GM19397 (cell line): ENCODE measurements at regions not wholly inside any gene's neighbourhood (a gene's known extent, or its start where the extent isn't known, plus 50 kb on each side); places are given as distances from the start of the nearest gene placed in this dataset.
A peak's percentile ranks its signal among the peaks of the same experiment; 100 is the strongest.

Experiments used
- ATAC-seq: cut with Tn5 transposase; IDR thresholded peaks from one replicate; pipeline ENCODE4 v1.9.1; 2021; ENCODE audit warnings: mild to moderate bottlenecking, moderate library complexity; ENCODE audit not compliant: unreplicated experiment

GRCh38 chr17:33628500-33629346 lies 335.6 kb upstream of the ASIC2 start:
- ATAC-seq = no peak

DNA sequence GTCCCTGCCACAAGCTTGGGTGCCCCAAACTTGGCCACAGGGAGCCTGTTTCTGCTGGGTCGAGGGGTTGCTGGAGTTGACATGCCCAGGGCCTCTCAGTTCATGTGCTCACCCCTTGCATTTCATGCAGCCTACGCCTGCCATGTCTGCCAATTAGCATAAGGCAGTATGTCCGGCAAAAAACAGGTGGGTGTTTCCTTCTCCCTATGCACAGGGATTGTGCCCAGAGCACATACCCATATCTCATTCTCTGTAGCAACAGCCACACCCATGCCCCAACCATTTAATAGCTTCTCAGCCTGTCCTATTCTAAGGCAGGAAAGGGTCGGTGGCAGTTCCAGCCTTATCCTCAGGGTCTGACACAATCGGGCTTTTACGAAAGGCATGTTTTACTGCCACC lies 340.4 kb upstream of the ASIC2 start:
- ATAC-seq = no peak

- no peak for ATAC-seq
These were observed 344.4 kb upstream of the ASIC2 start for GRCh38 chr17:33637534-33637933.

DNA sequence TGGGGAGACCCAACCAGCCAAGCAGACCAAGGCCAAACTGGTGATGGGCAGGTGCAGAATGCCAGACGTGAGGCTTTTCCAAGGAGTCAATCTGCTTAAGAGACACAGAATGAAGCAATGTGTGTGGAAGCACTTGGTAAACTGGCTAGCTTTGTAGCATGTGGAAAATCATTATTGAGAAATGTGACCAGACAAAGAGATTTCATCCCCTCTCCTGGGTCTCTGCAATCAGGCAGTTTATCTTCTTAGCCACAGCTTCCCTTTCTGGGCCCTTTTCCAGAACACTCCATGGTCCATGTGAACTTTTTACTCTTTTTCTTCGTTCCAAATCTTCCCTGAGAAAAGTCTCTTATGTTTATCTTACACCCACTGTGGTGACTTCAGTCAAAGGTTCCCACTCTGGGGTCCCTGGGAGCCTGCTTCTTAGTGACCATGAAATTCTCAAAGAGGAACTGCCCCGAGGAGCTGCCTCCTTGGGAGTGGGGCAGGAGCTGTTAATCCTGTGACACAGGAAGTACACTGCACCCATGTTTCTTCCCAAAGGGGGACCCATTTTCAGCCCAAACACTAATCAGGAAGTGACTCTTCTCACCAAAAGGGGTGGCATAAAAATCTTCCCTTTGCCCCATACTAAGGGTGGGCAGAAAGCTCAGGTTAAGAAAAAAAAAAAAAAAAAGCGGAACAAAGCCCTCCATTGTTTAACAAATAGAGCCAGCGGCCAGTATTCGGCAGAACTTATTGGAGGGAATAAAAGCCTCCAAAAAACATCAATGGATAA lies 346.2 kb upstream of the ASIC2 start:
- ATAC-seq = no peak

DNA sequence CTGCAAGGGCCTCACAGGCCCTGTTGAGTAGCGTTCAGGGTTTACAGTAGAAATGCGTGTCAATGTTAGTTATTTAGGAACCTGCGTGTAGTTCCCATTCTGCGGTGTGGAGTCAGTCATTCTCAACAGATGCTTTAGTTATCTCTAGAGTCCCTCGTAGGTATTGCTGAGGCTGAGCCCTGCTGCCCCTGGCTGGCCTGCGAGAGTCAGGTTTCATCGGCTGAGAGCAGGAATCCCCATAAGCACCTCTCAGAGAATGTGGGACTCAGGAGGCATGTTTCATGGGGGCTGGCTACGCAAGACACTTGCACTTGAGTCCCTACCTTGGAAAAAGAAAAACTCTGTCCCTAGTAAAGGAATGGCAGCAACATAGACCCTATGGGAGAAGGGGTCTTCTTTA lies 347.5 kb upstream of the ASIC2 start:
- no peak for ATAC-seq

GRCh38 chr17:33642002-33642401 lies 348.9 kb upstream of the ASIC2 start:
- no peak for ATAC-seq

DNA sequence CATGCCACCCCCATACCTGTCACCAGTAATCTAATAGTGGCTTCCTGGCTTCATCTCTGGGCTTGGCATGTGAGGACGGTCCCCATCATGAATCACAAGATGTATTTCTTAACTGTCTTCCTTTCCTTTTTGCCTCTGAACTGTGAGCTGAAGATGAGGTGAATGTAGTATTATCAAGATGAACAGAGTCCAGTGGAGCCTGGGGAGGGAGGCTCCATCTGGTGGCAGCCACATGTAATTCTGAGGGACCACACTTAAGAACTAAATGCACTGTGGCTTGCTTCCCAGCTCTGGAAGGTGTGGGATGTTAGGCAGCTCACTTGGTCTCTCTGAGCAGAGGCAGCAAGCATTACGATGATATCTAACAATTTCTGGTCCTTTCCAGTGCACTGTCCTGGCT lies 354.9 kb upstream of the ASIC2 start:
- no peak for ATAC-seq

DNA sequence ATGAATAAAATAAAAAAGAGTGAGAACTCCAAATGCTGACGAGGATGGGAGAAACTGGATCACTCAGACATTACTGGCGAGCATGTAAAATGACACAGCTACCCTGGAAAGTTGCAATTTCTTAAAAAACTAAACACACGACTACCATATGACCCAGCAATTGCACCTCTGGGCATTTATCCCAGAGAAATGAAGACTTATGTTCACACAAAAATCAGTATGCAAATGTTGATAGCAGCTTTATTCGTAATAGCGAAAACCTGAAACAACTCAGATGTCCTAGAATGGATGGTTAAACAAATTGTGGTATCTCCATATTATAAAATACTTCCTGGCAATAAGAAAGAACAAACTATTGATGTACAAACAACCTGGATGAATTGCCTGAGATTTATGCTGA lies 357.2 kb upstream of the ASIC2 start:
- ATAC-seq = no peak

DNA sequence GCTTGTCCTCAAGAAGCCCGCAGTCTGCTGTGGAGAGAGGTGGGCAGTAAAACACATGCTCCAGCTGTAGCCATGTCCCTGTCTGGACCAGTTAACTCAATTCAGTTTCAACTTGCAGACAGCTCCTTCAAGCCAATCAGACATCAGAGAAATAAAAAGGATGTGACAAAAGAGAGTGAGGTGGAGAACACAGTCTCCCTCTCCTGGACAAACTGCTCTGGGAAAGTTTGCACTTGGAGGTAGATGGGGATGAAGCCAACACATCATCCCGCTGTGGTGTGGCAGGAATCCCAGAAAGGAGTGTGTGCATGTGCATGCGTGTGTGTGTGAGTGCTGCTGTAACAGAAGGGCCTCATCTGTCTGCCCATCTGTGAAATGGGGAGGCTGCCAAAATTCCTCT lies 358.6 kb upstream of the ASIC2 start:
- ATAC-seq = no peak

DNA sequence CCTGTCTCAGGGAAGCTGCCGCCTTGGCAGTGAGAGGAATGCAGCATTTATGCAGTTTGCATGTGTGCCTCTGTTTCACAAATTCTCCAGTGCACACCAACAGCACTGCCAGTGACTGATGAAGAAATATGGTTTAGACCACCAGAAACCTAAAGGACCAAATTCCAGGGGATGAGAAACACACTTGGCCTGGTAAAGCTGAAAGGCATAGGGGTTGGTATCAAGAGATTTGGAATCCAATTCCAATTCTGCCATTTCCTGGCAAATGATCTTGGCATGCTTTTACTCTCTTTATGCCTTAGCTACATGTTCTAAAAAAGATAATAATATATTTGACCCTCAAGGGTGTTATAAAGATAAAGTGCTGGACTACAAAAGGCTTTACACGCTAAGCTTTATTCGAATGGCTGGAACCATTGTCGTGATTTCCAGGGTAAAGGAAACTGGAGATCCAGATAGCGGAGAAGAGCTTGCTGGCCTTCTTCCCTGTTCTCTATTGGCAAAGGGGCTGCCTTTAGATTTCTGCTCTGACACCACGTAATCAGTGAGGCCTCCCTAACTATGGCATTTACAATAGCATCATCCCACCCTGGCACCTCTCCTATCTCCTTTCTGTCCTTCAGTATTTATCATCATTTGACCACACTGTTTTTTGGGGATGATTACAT lies 359.8 kb upstream of the ASIC2 start:
- ATAC-seq = no peak

DNA sequence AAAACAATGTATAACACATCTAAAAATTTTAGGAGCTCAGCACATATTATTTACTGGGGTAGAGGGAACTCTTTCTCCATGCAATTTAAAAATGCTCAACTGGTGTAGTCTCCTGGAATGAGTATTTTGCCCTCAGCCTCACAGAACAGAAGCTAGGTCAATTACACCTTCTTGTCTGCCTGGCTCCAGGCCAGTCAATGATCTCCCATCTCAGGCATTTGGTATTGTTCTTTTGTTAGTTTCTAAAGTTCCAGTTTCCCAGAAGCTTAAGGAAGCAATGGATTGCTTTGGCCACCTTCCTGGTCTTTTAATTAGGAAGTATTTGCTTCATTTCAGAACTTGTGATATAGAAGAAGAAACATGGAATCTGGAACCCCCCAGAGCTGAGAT lies 360.3 kb upstream of the ASIC2 start:
- no peak for ATAC-seq

GRCh38 chr17:33657181-33657580 lies 364.1 kb upstream of the ASIC2 start:
- no peak for ATAC-seq

DNA sequence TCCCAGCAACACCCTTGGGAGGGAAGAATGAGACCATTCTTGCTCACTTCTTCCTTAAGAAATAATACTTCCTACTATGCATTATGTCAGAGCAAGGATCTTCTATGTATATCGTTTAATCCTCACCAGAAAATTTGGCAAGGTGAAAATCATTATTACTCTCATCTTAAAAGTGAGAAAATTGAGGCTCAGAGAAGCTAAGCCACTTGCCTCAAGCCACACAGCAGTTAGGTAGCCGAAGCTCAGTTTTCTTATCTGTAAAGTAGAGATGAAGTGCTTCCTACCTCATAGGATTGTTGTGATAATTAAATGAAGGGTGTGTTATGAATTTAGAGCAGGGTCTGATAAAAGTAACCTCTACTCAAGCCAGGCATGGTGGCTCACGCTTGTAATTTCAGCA lies 368.9 kb upstream of the ASIC2 start:
- no peak for ATAC-seq

GRCh38 chr17:33664116-33664840 lies 371.2 kb upstream of the ASIC2 start:
- no peak for ATAC-seq

GRCh38 chr17:33667052-33667509 lies 374.0 kb upstream of the ASIC2 start:
- ATAC-seq = peak; percentile 57

- ATAC-seq = no peak
These were observed 374.6 kb upstream of the ASIC2 start for GRCh38 chr17:33667671-33668070.

DNA sequence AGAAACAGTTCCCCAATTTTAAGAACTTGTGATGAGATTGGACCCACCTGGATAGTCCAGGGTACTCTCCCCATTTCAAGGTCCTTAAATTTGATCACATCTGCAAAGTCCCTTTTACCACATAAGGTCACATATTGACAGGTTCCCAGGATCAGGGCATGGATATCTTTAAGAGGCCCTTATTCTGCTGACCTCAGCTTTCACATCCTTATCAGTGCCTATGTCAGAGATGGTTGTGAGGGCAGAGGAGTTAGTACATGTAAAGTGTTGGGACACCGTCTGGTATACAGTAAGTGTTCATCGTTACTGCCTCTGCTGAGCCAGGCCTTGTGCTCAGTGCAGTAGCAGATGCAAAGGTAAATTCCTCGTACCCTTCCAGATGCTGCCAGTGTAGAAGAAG lies 375.4 kb upstream of the ASIC2 start:
- ATAC-seq = no peak

- ATAC-seq = no peak
These were observed 378.4 kb upstream of the ASIC2 start for GRCh38 chr17:33671491-33671890.

DNA sequence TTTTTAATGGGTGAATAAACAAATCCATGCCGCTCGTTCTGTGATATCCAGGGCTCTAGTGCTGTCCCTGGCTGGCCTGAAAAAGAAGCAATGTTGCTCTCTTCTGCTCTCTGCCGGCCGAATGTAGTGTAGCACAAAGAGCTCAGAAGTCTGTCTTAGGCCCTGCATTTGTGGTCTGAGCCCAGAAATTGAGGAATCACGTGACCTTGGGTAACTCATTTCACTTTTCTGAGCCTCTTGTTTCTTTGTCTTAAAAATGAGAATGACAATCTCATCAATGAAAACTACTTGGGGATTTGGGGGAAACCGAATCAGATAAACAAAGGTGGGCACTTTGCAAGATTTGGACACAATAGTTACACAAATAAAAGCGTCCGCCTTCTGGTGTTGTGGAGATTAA lies 381.6 kb upstream of the ASIC2 start:
- no peak for ATAC-seq

GRCh38 chr17:33676444-33676843 lies 383.3 kb upstream of the ASIC2 start:
- ATAC-seq = no peak

DNA sequence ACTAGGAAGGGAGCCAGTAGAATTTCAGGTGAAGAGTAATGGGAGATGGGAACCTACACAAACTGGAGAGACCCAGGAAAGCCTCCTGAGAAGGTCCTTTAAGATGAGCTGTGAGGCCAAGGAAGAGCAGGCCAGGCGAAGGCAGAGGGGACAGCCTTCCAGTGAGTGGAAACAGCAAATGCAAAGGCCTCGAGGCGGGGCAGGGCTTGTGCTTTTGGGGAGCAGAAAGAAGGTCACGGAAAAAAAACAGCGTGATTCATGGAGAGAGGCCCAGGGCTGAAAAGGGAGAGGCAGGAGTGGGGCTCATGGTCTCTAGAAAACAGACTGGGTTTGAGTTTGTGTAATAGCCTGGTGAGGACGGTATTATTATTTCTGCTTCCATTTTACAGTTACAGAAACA lies 386.5 kb upstream of the ASIC2 start:
- ATAC-seq = no peak
